ENCODE measurements at regions not wholly inside any gene's neighbourhood (a gene's known extent, or its start where the extent isn't known, plus 50 kb on each side); places are given as distances from the start of the nearest gene placed in this dataset.

DNA sequence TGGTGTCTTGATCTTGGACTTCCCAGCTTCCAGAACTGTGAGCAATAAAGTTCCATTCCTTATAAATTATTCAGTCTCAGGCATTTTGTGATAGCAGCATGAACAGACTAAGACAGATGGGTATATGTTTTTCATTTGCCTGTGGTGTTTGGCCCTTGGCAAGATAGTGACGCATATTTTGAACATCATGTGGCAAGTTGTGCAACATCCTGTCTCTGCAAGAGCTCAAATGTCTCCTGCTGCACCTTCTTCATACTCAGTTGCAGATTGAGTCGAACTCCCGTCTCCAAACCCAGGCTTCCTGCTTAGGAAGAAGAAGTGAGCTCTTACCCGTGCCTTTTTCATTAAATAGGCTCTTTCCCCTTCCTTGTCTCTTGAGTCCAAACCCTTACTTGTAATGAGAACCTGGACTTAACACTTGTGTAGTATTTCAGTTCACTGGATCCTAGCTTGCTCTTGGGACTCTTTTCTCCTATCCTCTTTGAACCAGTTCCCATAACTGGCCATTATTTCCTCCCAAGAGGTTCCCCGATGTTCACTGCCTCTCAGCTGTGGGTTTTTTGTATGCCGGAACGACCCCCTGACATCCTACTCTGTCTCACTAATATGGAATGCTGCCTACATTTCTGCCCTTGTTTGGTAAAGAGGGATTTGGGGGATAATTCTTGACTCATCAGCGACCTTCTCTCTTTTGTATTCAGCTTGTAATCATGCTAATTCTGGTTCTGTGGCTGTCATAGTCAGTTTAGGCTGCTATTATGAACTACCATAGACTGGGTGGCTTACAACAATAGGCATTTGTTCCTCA lies 125.0 kb upstream of the KCNK2 start:
- Mint-ChIP-seq H3K27ac (no peak overlapping the region), H3K27me3 (ENCODE audit: low read depth) (no peaks in the 10 kb centered on the region), H3K4me3 (no peak overlapping the region), H3K4me1 (peaks cover 3% of the 10 kb centered on the region), H3K9me3 (peaks cover 14% of the 10 kb centered on the region), H3K36me3 (no peaks in the 10 kb centered on the region; the same call in 1 of the 2 replicates)
- ChIA-PET POLR2A (no interaction called here), CTCF (no interaction called here)
- no peak for TF ChIP-seq JAZF1 (CRISPR knock-in tag; IDR thresholded peaks at IDR 0.05)
- no peak for TF ChIP-seq TP53 (CRISPR knock-in tag; IDR thresholded peaks at IDR 0.05)
- TF ChIP-seq MYBL2 (CRISPR knock-in tag; IDR thresholded peaks at IDR 0.05), result no peak
- TF ChIP-seq RORB (CRISPR knock-in tag; IDR thresholded peaks at IDR 0.05), result no peak
- TF ChIP-seq, protein P1, sequence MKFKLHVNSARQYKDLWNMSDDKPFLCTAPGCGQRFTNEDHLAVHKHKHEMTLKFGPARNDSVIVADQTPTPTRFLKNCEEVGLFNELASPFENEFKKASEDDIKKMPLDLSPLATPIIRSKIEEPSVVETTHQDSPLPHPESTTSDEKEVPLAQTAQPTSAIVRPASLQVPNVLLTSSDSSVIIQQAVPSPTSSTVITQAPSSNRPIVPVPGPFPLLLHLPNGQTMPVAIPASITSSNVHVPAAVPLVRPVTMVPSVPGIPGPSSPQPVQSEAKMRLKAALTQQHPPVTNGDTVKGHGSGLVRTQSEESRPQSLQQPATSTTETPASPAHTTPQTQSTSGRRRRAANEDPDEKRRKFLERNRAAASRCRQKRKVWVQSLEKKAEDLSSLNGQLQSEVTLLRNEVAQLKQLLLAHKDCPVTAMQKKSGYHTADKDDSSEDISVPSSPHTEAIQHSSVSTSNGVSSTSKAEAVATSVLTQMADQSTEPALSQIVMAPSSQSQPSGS (CRISPR knock-in tag; IDR thresholded peaks at IDR 0.05; ENCODE audit: borderline replicate concordance, low read depth), result no peak
- DNase-seq (ENCODE audit: low spot score) (no peak), ATAC-seq (no peak)

- no peaks in the 10 kb centered on the region for H3K4me1 Mint-ChIP-seq
- H3K27ac Mint-ChIP-seq, result no peak overlapping the region
- ATAC-seq (no peak), DNase-seq (ENCODE audit: low spot score) (no peak)
- ChIA-PET CTCF (no interaction called here), POLR2A (no interaction called here)
- H3K9me3 Mint-ChIP-seq, result peaks cover 14% of the 10 kb centered on the region
- no peak overlapping the region for H3K4me3 Mint-ChIP-seq
- no peaks in the 10 kb centered on the region; the same call in 1 of the 2 replicates for H3K36me3 Mint-ChIP-seq
- TF ChIP-seq, protein P2, sequence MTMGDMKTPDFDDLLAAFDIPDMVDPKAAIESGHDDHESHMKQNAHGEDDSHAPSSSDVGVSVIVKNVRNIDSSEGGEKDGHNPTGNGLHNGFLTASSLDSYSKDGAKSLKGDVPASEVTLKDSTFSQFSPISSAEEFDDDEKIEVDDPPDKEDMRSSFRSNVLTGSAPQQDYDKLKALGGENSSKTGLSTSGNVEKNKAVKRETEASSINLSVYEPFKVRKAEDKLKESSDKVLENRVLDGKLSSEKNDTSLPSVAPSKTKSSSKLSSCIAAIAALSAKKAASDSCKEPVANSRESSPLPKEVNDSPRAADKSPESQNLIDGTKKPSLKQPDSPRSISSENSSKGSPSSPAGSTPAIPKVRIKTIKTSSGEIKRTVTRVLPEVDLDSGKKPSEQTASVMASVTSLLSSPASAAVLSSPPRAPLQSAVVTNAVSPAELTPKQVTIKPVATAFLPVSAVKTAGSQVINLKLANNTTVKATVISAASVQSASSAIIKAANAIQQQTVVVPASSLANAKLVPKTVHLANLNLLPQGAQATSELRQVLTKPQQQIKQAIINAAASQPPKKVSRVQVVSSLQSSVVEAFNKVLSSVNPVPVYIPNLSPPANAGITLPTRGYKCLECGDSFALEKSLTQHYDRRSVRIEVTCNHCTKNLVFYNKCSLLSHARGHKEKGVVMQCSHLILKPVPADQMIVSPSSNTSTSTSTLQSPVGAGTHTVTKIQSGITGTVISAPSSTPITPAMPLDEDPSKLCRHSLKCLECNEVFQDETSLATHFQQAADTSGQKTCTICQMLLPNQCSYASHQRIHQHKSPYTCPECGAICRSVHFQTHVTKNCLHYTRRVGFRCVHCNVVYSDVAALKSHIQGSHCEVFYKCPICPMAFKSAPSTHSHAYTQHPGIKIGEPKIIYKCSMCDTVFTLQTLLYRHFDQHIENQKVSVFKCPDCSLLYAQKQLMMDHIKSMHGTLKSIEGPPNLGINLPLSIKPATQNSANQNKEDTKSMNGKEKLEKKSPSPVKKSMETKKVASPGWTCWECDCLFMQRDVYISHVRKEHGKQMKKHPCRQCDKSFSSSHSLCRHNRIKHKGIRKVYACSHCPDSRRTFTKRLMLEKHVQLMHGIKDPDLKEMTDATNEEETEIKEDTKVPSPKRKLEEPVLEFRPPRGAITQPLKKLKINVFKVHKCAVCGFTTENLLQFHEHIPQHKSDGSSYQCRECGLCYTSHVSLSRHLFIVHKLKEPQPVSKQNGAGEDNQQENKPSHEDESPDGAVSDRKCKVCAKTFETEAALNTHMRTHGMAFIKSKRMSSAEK (CRISPR knock-in tag; IDR thresholded peaks at IDR 0.05; ENCODE audit: borderline replicate concordance), result no peak
- TF ChIP-seq SP1 (CRISPR knock-in tag; conservative IDR thresholded peaks at IDR 0.05), result no peak
- TF ChIP-seq, protein P3, sequence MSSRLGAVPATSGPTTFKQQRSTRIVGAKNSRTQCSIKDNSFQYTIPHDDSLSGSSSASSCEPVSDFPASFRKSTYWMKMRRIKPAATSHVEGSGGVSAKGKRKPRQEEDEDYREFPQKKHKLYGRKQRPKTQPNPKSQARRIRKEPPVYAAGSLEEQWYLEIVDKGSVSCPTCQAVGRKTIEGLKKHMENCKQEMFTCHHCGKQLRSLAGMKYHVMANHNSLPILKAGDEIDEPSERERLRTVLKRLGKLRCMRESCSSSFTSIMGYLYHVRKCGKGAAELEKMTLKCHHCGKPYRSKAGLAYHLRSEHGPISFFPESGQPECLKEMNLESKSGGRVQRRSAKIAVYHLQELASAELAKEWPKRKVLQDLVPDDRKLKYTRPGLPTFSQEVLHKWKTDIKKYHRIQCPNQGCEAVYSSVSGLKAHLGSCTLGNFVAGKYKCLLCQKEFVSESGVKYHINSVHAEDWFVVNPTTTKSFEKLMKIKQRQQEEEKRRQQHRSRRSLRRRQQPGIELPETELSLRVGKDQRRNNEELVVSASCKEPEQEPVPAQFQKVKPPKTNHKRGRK (CRISPR knock-in tag; IDR thresholded peaks at IDR 0.05; ENCODE audit: borderline replicate concordance), result no peak
- TF ChIP-seq GABPB1 (CRISPR knock-in tag; IDR thresholded peaks at IDR 0.05), result no peak
- TF ChIP-seq ZBTB43 (CRISPR knock-in tag; IDR thresholded peaks at IDR 0.05), result no peak
- H3K27me3 Mint-ChIP-seq (ENCODE audit: low read depth), result no peaks in the 10 kb centered on the region
Measured at GRCh38 chr1:214958486-214958885, 124.1 kb upstream of the KCNK2 start.

- CTCF ChIA-PET, result interaction anchor here (1.2 kb wide), 1 partner anchor 110 kb away, joined by 3 read pairs; no protein-coding TSS in a partner anchor
- no peak for DNase-seq (ENCODE audit: low spot score)
- no peaks in the 10 kb centered on the region for H3K27me3 Mint-ChIP-seq (ENCODE audit: low read depth)
- TF ChIP-seq TCF7 (CRISPR knock-in tag; IDR thresholded peaks at IDR 0.05; ENCODE audit: low read depth) (no peak), PRRX2 (CRISPR knock-in tag; IDR thresholded peaks at IDR 0.05) (no peak), GABPB1 (CRISPR knock-in tag; IDR thresholded peaks at IDR 0.05) (no peak), IRF2 (CRISPR knock-in tag; IDR thresholded peaks at IDR 0.05; ENCODE audit: borderline replicate concordance, low read depth) (no peak), OVOL2 (CRISPR knock-in tag; IDR thresholded peaks at IDR 0.05; ENCODE audit: borderline replicate concordance) (no peak), MAX (CRISPR knock-in tag; IDR thresholded peaks at IDR 0.05) (no peak)
- TF ChIP-seq, protein P2 (CRISPR knock-in tag; IDR thresholded peaks at IDR 0.05; ENCODE audit: borderline replicate concordance), result no peak
- TF ChIP-seq, protein P1 (CRISPR knock-in tag; IDR thresholded peaks at IDR 0.05; ENCODE audit: borderline replicate concordance, low read depth), result no peak
Measured at GRCh38 chr1:214966346-214966745, 116.2 kb upstream of the KCNK2 start.

More at GRCh38 chr1:214966346-214966745, 116.2 kb upstream of the KCNK2 start:
- no peak overlapping the region for H3K4me3 Mint-ChIP-seq
- POLR2A ChIA-PET, result no interaction called here
- no peaks in the 10 kb centered on the region for H3K36me3 Mint-ChIP-seq
- peaks cover 2% of the 10 kb centered on the region; the same call in 1 of the 2 replicates for H3K9me3 Mint-ChIP-seq
- 0 out of 2 replicates have a peak, but pooled peaks have one; percentile 46 for ATAC-seq
- H3K27ac Mint-ChIP-seq, result no peak overlapping the region
- no peaks in the 10 kb centered on the region for H3K4me1 Mint-ChIP-seq

Data from WTC11 (cell line).